Astrocyte (in vitro differentiated cells and primary cell): ENCODE measurements at regions not wholly inside any gene's neighbourhood (a gene's known extent, or its start where the extent isn't known, plus 50 kb on each side); places are given as distances from the start of the nearest gene placed in this dataset.

Experiments
- DNase-seq: peaks from one replicate; pipeline ENCODE4 v3.0.0-alpha.2; 2010; ENCODE audit warnings: low read depth
- FAIRE-seq: peaks from 2 replicates; lab custom pipeline; 2011; peaks lifted over from hg19 to GRCh38; lab: Jason Lieb, UNC
- H2AFZ ChIP-seq: 2 replicates; pipeline ENCODE4 v1.6.0; 2012; ENCODE audit warnings: low read depth, low read length, inconsistent platforms
- H3K27ac ChIP-seq: 2 replicates; pipeline ENCODE4 v1.5.1; 2011; ENCODE audit warnings: low read depth, low read length, inconsistent platforms
- H3K27me3 ChIP-seq: 2 replicates; pipeline ENCODE4 v1.6.0; 2011; ENCODE audit warnings: low read length, inconsistent platforms; ENCODE audit not compliant: insufficient read depth
- H3K36me3 ChIP-seq: 2 replicates; pipeline ENCODE4 v1.5.1; 2011; ENCODE audit warnings: low read length, inconsistent platforms; ENCODE audit not compliant: insufficient read depth
- H3K4me1 ChIP-seq: 2 replicates; pipeline ENCODE4 v1.5.1; 2011; ENCODE audit warnings: low read length, inconsistent platforms; ENCODE audit not compliant: insufficient read depth
- H3K4me2 ChIP-seq: 2 replicates; pipeline ENCODE4 v1.6.0; 2012; ENCODE audit warnings: low read length, inconsistent platforms
- H3K4me3 ChIP-seq: 2 replicates; pipeline ENCODE4 v1.5.1; 2011; ENCODE audit warnings: low read depth, mild to moderate bottlenecking, low read length, inconsistent platforms; ENCODE audit not compliant: insufficient read depth
- H3K79me2 ChIP-seq: 2 replicates; pipeline ENCODE4 v1.6.0; 2012; ENCODE audit warnings: mild to moderate bottlenecking, low read length, inconsistent platforms; ENCODE audit not compliant: insufficient read depth
- H3K9ac ChIP-seq: 2 replicates; pipeline ENCODE4 v1.6.0; 2012; ENCODE audit warnings: mild to moderate bottlenecking, low read length, inconsistent platforms
- H3K9me3 ChIP-seq: 2 replicates; pipeline ENCODE4 v1.5.1; 2012; ENCODE audit warnings: low read depth, mild to moderate bottlenecking, low read length, inconsistent platforms; ENCODE audit not compliant: insufficient read depth
- H4K20me1 ChIP-seq: 2 replicates; pipeline ENCODE4 v1.6.0; 2012; ENCODE audit warnings: low read length, inconsistent platforms; ENCODE audit not compliant: insufficient read depth
- H3K27ac Mint-ChIP-seq: one replicate; pipeline ENCODE4 v1.8.0; 2021; ENCODE audit warnings: mild to moderate bottlenecking, mixed read lengths; ENCODE audit not compliant: unreplicated experiment
- H3K27me3 Mint-ChIP-seq: one replicate; pipeline ENCODE4 v1.8.0; 2021; ENCODE audit warnings: low read depth, mixed read lengths; ENCODE audit not compliant: unreplicated experiment
- H3K36me3 Mint-ChIP-seq: one replicate; pipeline ENCODE4 v1.8.0; 2021; ENCODE audit warnings: low read depth, mixed read lengths; ENCODE audit not compliant: unreplicated experiment
- H3K4me1 Mint-ChIP-seq: one replicate; pipeline ENCODE4 v1.8.0; 2021; ENCODE audit warnings: low read depth, mixed read lengths; ENCODE audit not compliant: unreplicated experiment
- H3K4me3 Mint-ChIP-seq: one replicate; pipeline ENCODE4 v1.8.0; 2021; ENCODE audit warnings: mild to moderate bottlenecking, moderate library complexity, mixed read lengths; ENCODE audit not compliant: unreplicated experiment
- H3K9me3 Mint-ChIP-seq: one replicate; pipeline ENCODE4 v1.8.0; 2021; ENCODE audit warnings: mild to moderate bottlenecking, mixed read lengths; ENCODE audit not compliant: unreplicated experiment
- CTCF ChIP-seq: IDR thresholded peaks from 2 replicates; pipeline ENCODE4 v1.5.1; 2011; ENCODE audit warnings: low read depth, mild to moderate bottlenecking, inconsistent platforms, low read length, moderate library complexity; ENCODE audit not compliant: insufficient read depth
- EZH2 ChIP-seq: IDR thresholded peaks from 2 replicates; pipeline ENCODE4 v1.6.1; 2012; ENCODE audit warnings: mild to moderate bottlenecking, low read length, inconsistent platforms; ENCODE audit not compliant: insufficient read depth

GRCh38 chr20:52817981-52818380, 154.2 kb upstream of the TSHZ2 start:
- Mint-ChIP-seq H3K4me3 (no peak overlapping the region), H3K36me3 (no peaks in the 10 kb centered on the region), H3K27ac (no peak overlapping the region), H3K4me1 (no peaks in the 10 kb centered on the region), H3K9me3 (no peaks in the 10 kb centered on the region), H3K27me3 (peaks cover 5% of the 10 kb centered on the region)
- H3K27me3 ChIP-seq, result no peaks in the 10 kb centered on the region
- TF ChIP-seq EZH2, result no peak
- no peak for TF ChIP-seq CTCF
- no peak overlapping the region for H3K4me2 ChIP-seq
- no peaks in the 10 kb centered on the region for H3K9me3 ChIP-seq
- no peaks in the 10 kb centered on the region for H3K36me3 ChIP-seq
- H2AFZ ChIP-seq, result no peak overlapping the region
- no peaks in the 10 kb centered on the region for H3K4me1 ChIP-seq
- FAIRE-seq (no peak), DNase-seq (no peak)
- no peaks in the 10 kb centered on the region for H3K79me2 ChIP-seq
- H3K27ac ChIP-seq, result no peak overlapping the region
- H3K4me3 ChIP-seq, result no peak overlapping the region
- H4K20me1 ChIP-seq, result no peaks in the 10 kb centered on the region
- no peak overlapping the region for H3K9ac ChIP-seq

GRCh38 chr20:52817511-52817910, 154.6 kb upstream of the TSHZ2 start:
- Histone ChIP-seq H3K9ac (no peak overlapping the region), H3K79me2 (no peaks in the 10 kb centered on the region), H3K4me2 (no peak overlapping the region), H3K4me1 (no peaks in the 10 kb centered on the region), H2AFZ (no peak overlapping the region), H4K20me1 (no peaks in the 10 kb centered on the region), H3K36me3 (no peaks in the 10 kb centered on the region), H3K4me3 (no peak overlapping the region), H3K27me3 (no peaks in the 10 kb centered on the region), H3K27ac (no peak overlapping the region), H3K9me3 (no peaks in the 10 kb centered on the region)
- no peak overlapping the region for H3K4me3 Mint-ChIP-seq
- no peaks in the 10 kb centered on the region for H3K9me3 Mint-ChIP-seq
- no peak for DNase-seq
- no peak overlapping the region for H3K27ac Mint-ChIP-seq
- H3K4me1 Mint-ChIP-seq, result no peaks in the 10 kb centered on the region
- TF ChIP-seq CTCF (no peak), EZH2 (no peak)
- H3K36me3 Mint-ChIP-seq, result no peaks in the 10 kb centered on the region
- H3K27me3 Mint-ChIP-seq, result peaks cover 1% of the 10 kb centered on the region
- FAIRE-seq, result no peak

GRCh38 chr20:52814371-52814770, 157.8 kb upstream of the TSHZ2 start:
- Mint-ChIP-seq H3K4me1 (no peaks in the 10 kb centered on the region), H3K27ac (no peak overlapping the region), H3K27me3 (no peaks in the 10 kb centered on the region), H3K4me3 (no peak overlapping the region), H3K36me3 (no peaks in the 10 kb centered on the region), H3K9me3 (no peaks in the 10 kb centered on the region)
- H4K20me1 ChIP-seq, result no peaks in the 10 kb centered on the region
- H3K4me2 ChIP-seq, result no peak overlapping the region
- H3K4me1 ChIP-seq, result no peaks in the 10 kb centered on the region
- no peaks in the 10 kb centered on the region for H3K79me2 ChIP-seq
- no peaks in the 10 kb centered on the region for H3K36me3 ChIP-seq
- no peak for FAIRE-seq
- no peaks in the 10 kb centered on the region for H3K9me3 ChIP-seq
- H3K9ac ChIP-seq, result no peak overlapping the region
- H3K27ac ChIP-seq, result no peak overlapping the region
- no peak for DNase-seq
- no peaks in the 10 kb centered on the region for H3K27me3 ChIP-seq
- no peak overlapping the region for H2AFZ ChIP-seq
- no peak overlapping the region for H3K4me3 ChIP-seq
- no peak for TF ChIP-seq CTCF
- no peak for TF ChIP-seq EZH2
